Esophagus (tissue), 2 donors: ENCODE measurements at regions not wholly inside any gene's neighbourhood (a gene's known extent, or its start where the extent isn't known, plus 50 kb on each side); places are given as distances from the start of the nearest gene placed in this dataset.

Experiments
- H3K27ac ChIP-seq, 2 donors: one replicate each; pipeline ENCODE4 v1.5.1; 2013; ENCODE audit warnings: low read depth in 2 of 2, mild to moderate bottlenecking in 2 of 2, inconsistent platforms in 1 of 2, low read length in 1 of 2, moderate library complexity in 1 of 2
- H3K27me3 ChIP-seq, 2 donors: one replicate each; pipeline ENCODE4 v1.6.1; 2013; ENCODE audit warnings: low read length in 2 of 2, control low read depth in 1 of 2, mild to moderate bottlenecking in 1 of 2; ENCODE audit not compliant: insufficient read depth in 2 of 2, control insufficient read depth in 1 of 2
- H3K36me3 ChIP-seq, 2 donors: one replicate each; pipeline ENCODE4 v1.6.1; 2013; ENCODE audit warnings: low read length in 1 of 2; ENCODE audit not compliant: control insufficient read depth in 2 of 2, insufficient read depth in 2 of 2
- H3K4me1 ChIP-seq, 2 donors: one replicate each; pipeline ENCODE4 v1.6.1; 2013; ENCODE audit warnings: low read length in 1 of 2; ENCODE audit not compliant: control insufficient read depth in 2 of 2, insufficient read depth in 2 of 2
- H3K4me3 ChIP-seq, 2 donors: one replicate each; pipeline ENCODE4 v1.5.1; 2013; ENCODE audit warnings: low read length in 2 of 2, mild to moderate bottlenecking in 2 of 2, low read depth in 1 of 2, moderate library complexity in 1 of 2
- H3K9me3 ChIP-seq, 2 donors: one replicate each; pipeline ENCODE4 v1.6.1; 2013; ENCODE audit warnings: mild to moderate bottlenecking in 2 of 2, low read depth in 1 of 2, low read length in 1 of 2, moderate library complexity in 1 of 2; ENCODE audit not compliant: control insufficient read depth in 2 of 2, insufficient read depth in 1 of 2
- WGBS, 2 donors: extraction: QIAGEN DNeasy Blood & Tissue Kit; methylation state at CpG; one replicate each; pipeline ENCODE4 v1.1.7; 2013; 5-methylcytosine and 5-hydroxymethylcytosine counted together
- donor health status: healthy with polysubstance abuse.
- donor health status: Bipolar disorder and iron deficiency.

GRCh38 chr3:82495655-82496054 is 734.2 kb upstream of the GBE1 start:
- 76 to 77% methylated on average over 2 of the region's 2 CpGs for WGBS, 2 donors
- no peaks in the 10 kb centered on the region for H3K4me1 ChIP-seq
- H3K36me3 ChIP-seq, result no peaks in the 10 kb centered on the region
- H3K27me3 ChIP-seq, result no peaks in the 10 kb centered on the region
- H3K9me3 ChIP-seq, result peaks cover 0 to 5% of the 10 kb centered on the region in 2 donors
- no peak overlapping the region for H3K27ac ChIP-seq
- H3K4me3 ChIP-seq, result no peak overlapping the region

GRCh38 chr3:82494977-82495489 is 733.6 kb upstream of the GBE1 start:
- Histone ChIP-seq H3K36me3 (no peaks in the 10 kb centered on the region), H3K4me3 (no peak overlapping the region), H3K9me3 (peaks cover 0 to 5% of the 10 kb centered on the region in 2 donors), H3K27me3 (no peaks in the 10 kb centered on the region), H3K4me1 (no peaks in the 10 kb centered on the region), H3K27ac (no peak overlapping the region)
- 83 to 88% methylated on average over 1 of the region's 1 CpG for WGBS, 2 donors

- no peak overlapping the region for H3K27ac ChIP-seq
- 92 to 96% methylated on average over 2 of the region's 2 CpGs for WGBS, 2 donors
These were observed 732.4 kb upstream of the GBE1 start for GRCh38 chr3:82493858-82494257.

GRCh38 chr3:82475306-82475705 is 713.9 kb upstream of the GBE1 start:
- WGBS, 2 donors, result 92 to 94% methylated on average over 1 of the region's 1 CpG
- Histone ChIP-seq H3K27me3 (no peaks in the 10 kb centered on the region), H3K9me3 (peaks cover 0 to 2% of the 10 kb centered on the region in 2 donors), H3K4me3 (no peak overlapping the region), H3K27ac (no peak overlapping the region), H3K36me3 (no peaks in the 10 kb centered on the region), H3K4me1 (no peaks in the 10 kb centered on the region)

More at GRCh38 chr3:82493858-82494257, 732.4 kb upstream of the GBE1 start:
- no peaks in the 10 kb centered on the region for H3K36me3 ChIP-seq
- no peaks in the 10 kb centered on the region for H3K27me3 ChIP-seq
- peaks cover 0 to 5% of the 10 kb centered on the region in 2 donors for H3K9me3 ChIP-seq
- no peaks in the 10 kb centered on the region for H3K4me1 ChIP-seq
- H3K4me3 ChIP-seq, result no peak overlapping the region

GRCh38 chr3:82474711-82475110 is 713.3 kb upstream of the GBE1 start:
- H3K36me3 ChIP-seq, result no peaks in the 10 kb centered on the region
- no peaks in the 10 kb centered on the region for H3K4me1 ChIP-seq
- H3K4me3 ChIP-seq, result no peak overlapping the region
- no peak overlapping the region for H3K27ac ChIP-seq
- H3K27me3 ChIP-seq, result no peaks in the 10 kb centered on the region
- H3K9me3 ChIP-seq, result peaks cover 0 to 2% of the 10 kb centered on the region in 2 donors

- no peaks in the 10 kb centered on the region for H3K36me3 ChIP-seq
- H3K4me1 ChIP-seq, result no peaks in the 10 kb centered on the region
- H3K4me3 ChIP-seq, result no peak overlapping the region
- H3K27me3 ChIP-seq, result no peaks in the 10 kb centered on the region
- no peak overlapping the region for H3K27ac ChIP-seq
- H3K9me3 ChIP-seq, result peaks cover 0 to 2% of the 10 kb centered on the region in 2 donors
These were observed 712.6 kb upstream of the GBE1 start for GRCh38 chr3:82473864-82474541.

GRCh38 chr3:82467051-82467450 is 705.6 kb upstream of the GBE1 start:
- no peaks in the 10 kb centered on the region for H3K27me3 ChIP-seq
- no peaks in the 10 kb centered on the region for H3K36me3 ChIP-seq
- H3K27ac ChIP-seq, result no peak overlapping the region
- no peak overlapping the region for H3K4me3 ChIP-seq
- H3K4me1 ChIP-seq, result no peaks in the 10 kb centered on the region
- 85 to 88% methylated on average over 1 of the region's 1 CpG for WGBS, 2 donors
- H3K9me3 ChIP-seq, result no peaks in the 10 kb centered on the region

- Histone ChIP-seq H3K27ac (no peak overlapping the region), H3K9me3 (no peaks in the 10 kb centered on the region), H3K4me1 (no peaks in the 10 kb centered on the region), H3K36me3 (no peaks in the 10 kb centered on the region), H3K4me3 (no peak overlapping the region), H3K27me3 (no peaks in the 10 kb centered on the region)
- WGBS, 2 donors, result 31 to 42% methylated on average over 6 of the region's 6 CpGs
These were observed 701.5 kb upstream of the GBE1 start for GRCh38 chr3:82462977-82463376.

GRCh38 chr3:82461049-82461889 is 699.8 kb upstream of the GBE1 start:
- Histone ChIP-seq H3K4me1 (no peaks in the 10 kb centered on the region), H3K36me3 (no peaks in the 10 kb centered on the region), H3K4me3 (no peak overlapping the region), H3K9me3 (no peaks in the 10 kb centered on the region), H3K27ac (no peak overlapping the region), H3K27me3 (no peaks in the 10 kb centered on the region)
- WGBS, 2 donors, result 62 to 70% methylated on average over 10 of the region's 10 CpGs
